ENCODE measurements at regions not wholly inside any gene's neighbourhood (a gene's known extent, or its start where the extent isn't known, plus 50 kb on each side); places are given as distances from the start of the nearest gene placed in this dataset.

DNA sequence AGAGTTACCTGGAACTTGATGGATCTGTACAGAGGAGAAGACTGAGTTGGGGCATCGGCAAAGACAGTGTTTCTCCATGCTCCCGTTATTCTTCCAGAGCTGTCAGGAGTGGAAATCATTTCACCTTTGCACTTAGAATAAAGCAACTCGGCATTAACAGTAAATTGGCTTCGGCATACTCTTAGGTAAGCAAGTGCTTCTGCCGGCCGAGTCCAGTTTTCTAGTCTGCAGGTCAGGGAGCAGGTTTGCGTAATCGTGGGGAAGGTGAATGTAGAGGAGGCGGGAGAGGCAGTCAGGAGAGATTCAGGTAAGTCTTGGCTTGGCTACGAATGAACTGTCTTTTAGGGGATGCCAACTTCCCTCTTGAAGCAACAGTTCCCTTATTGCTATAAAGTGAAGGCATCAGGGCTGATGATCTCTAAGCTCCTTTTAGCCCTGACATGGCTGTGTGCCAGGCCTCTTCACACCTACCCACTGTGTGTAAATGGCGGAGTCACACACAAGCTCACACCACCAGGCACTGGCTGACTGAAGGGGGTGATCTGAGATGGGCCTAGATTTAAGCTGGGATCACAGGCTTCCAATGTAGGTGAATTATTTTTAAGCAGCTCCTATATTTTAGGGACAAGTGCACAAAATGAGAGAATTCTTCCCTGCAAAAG lies 127.1 kb downstream of the GATA3 start:
- DNase-seq (ENCODE audit: low read depth) = no peak
- H3K4me3 ChIP-seq (ENCODE audit: low read depth, low read length) = no peak overlapping the region
- TF ChIP-seq, protein P1, sequence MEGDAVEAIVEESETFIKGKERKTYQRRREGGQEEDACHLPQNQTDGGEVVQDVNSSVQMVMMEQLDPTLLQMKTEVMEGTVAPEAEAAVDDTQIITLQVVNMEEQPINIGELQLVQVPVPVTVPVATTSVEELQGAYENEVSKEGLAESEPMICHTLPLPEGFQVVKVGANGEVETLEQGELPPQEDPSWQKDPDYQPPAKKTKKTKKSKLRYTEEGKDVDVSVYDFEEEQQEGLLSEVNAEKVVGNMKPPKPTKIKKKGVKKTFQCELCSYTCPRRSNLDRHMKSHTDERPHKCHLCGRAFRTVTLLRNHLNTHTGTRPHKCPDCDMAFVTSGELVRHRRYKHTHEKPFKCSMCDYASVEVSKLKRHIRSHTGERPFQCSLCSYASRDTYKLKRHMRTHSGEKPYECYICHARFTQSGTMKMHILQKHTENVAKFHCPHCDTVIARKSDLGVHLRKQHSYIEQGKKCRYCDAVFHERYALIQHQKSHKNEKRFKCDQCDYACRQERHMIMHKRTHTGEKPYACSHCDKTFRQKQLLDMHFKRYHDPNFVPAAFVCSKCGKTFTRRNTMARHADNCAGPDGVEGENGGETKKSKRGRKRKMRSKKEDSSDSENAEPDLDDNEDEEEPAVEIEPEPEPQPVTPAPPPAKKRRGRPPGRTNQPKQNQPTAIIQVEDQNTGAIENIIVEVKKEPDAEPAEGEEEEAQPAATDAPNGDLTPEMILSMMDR (IDR thresholded peaks at IDR 0.05; ENCODE audit: insufficient read depth, low read depth, low read length) = no peak

DNA sequence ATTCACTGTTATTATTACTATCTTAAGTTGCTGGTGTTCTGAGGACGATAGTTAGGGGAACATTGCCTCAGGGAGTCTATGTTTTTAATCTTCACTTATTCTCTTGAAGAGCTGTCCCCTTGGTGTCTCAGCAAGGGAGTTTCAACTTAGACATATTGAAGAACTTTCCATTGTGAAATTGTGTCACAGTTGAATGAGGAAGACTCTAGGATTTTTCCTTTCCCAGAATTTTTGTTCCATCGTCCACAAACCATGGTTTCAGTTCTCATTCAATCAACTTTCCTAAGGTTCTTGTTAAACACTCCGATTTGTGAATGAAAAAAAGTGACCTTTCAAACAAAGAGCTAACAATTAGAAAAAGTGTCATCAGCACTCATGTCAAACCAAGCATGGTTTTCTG lies 128.3 kb downstream of the GATA3 start:
- H3K4me3 ChIP-seq (ENCODE audit: low read depth, low read length) = no peak overlapping the region
- TF ChIP-seq, protein P1 (IDR thresholded peaks at IDR 0.05; ENCODE audit: insufficient read depth, low read depth, low read length) = no peak
- no peak for DNase-seq (ENCODE audit: low read depth)

GRCh38 chr10:8183241-8183704 lies 128.8 kb downstream of the GATA3 start:
- DNase-seq (ENCODE audit: low read depth) = peak; percentile 58
- TF ChIP-seq, protein P1 (IDR thresholded peaks at IDR 0.05; ENCODE audit: insufficient read depth, low read depth, low read length) = no peak
- H3K4me3 ChIP-seq (ENCODE audit: low read depth, low read length) = no peak overlapping the region

- TF ChIP-seq, protein P1 (IDR thresholded peaks at IDR 0.05; ENCODE audit: insufficient read depth, low read depth, low read length) = no peak
- DNase-seq (ENCODE audit: low read depth) = peak; percentile 66
- H3K4me3 ChIP-seq (ENCODE audit: low read depth, low read length) = no peak overlapping the region
These were observed 132.7 kb downstream of the GATA3 start for GRCh38 chr10:8187171-8187666.

DNA sequence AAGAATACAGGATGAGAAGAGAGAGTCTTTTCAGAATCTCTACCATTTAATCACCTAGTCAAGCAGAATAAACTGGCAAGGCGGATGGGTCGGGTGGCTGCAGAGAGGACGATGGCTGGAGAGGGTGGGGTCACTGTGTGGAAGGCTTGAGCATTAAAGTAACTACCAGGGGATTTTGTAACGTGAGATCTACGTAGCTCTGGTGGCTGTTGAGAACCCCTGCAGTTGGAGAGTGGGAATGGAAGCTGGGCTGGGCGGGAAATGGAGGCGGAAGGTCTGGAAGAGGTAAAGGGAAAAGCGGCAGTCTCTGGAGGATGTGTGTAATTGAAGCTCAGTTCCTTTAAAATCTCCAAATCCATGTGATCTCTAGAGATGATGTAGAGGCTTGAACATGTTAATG lies 135.0 kb downstream of the GATA3 start:
- TF ChIP-seq, protein P1 (IDR thresholded peaks at IDR 0.05; ENCODE audit: insufficient read depth, low read depth, low read length) = no peak
- no peak overlapping the region for H3K4me3 ChIP-seq (ENCODE audit: low read depth, low read length)
- DNase-seq (ENCODE audit: low read depth) = no peak

DNA sequence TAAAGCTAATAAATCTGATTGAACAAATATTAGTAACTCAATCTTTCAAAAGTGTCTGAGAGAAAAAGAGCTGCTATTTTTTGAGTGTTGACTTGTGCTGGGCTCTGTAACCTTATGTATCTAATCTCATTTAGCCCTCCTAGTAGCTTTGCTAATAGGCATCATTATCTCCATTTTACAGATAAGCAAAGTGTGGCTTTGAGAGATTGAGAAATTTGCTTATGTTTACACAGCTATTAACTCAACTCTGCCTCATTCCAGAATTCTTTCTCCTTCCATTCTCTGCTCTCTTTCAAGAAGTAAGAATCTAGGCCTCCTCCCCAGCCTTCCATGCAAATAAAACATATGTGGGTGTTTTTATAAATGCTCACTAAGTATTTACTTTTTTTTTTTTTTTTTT lies 137.8 kb downstream of the GATA3 start:
- no peak for DNase-seq (ENCODE audit: low read depth)
- no peak overlapping the region for H3K4me3 ChIP-seq (ENCODE audit: low read depth, low read length)
- TF ChIP-seq, protein P1 (IDR thresholded peaks at IDR 0.05; ENCODE audit: insufficient read depth, low read depth, low read length) = no peak

GRCh38 chr10:8193546-8193945 lies 139.1 kb downstream of the GATA3 start:
- TF ChIP-seq, protein P1 (IDR thresholded peaks at IDR 0.05; ENCODE audit: insufficient read depth, low read depth, low read length) = no peak
- no peak for DNase-seq (ENCODE audit: low read depth)
- H3K4me3 ChIP-seq (ENCODE audit: low read depth, low read length) = no peak overlapping the region
